GM21423 (cell line): ENCODE measurements at regions not wholly inside any gene's neighbourhood (a gene's known extent, or its start where the extent isn't known, plus 50 kb on each side); places are given as distances from the start of the nearest gene placed in this dataset.

Source experiments
- ATAC-seq: cut with Tn5 transposase; IDR thresholded peaks from one replicate; pipeline ENCODE4 v1.9.1; 2021; ENCODE audit warnings: mild to moderate bottlenecking, moderate library complexity; ENCODE audit not compliant: unreplicated experiment

DNA sequence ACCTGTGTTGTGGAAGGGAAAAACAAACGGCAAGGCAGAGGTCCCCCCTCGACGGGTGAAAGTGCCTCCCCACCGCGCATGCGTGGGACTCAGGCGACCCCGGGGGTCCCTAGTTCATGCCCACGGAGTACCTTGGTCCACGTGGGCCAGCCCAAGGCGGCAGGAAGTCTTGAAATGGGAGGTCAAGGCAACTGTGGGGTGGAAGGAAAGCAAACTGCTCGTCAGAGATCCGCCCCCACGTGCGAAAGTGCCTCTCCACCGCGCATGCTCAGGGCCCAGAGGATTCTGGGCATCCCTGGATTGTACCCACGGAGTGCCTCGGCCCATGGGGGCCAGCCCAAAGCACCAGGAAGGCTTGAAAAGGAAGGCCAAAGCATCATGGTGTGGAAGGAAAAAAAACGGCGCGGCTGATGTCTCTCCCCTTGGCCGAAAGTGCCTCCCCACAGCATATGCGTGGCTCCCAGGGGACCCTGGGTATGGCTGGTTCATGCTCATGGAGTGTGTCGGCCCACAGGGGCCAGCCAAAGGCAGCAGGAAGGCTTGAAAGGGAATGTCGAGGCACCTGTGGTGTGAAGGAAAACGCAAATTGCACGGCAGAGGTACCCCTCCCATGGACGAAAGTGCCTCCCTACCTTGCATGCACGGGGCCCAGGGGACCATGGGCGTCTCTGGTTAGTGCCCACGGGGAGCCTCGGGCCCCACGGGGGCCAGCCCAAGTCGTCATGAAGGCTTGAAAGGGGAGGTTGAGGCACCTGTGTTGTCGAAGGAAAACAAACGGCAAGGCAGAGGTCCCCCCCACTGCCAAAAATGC lies 369.7 kb downstream of the ALG10 start:
- ATAC-seq: no peak

DNA sequence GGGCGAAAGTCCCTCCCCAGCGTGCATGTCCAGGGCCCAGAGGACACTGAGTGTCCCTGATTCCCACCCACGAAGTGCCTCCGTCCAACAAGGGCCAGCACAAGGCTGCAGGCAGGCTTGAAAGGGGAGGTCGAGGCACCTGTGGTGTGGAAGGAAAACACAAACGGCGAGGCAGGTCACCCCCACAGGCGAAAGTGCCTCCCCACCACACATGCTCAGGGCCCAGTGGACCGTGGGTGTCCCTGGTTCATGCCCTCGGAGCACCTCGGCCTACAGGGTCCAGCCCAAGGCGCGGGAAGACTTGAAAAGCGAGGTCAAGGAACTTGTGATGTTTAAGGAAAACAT lies 370.4 kb downstream of the ALG10 start:
- ATAC-seq: no peak

DNA sequence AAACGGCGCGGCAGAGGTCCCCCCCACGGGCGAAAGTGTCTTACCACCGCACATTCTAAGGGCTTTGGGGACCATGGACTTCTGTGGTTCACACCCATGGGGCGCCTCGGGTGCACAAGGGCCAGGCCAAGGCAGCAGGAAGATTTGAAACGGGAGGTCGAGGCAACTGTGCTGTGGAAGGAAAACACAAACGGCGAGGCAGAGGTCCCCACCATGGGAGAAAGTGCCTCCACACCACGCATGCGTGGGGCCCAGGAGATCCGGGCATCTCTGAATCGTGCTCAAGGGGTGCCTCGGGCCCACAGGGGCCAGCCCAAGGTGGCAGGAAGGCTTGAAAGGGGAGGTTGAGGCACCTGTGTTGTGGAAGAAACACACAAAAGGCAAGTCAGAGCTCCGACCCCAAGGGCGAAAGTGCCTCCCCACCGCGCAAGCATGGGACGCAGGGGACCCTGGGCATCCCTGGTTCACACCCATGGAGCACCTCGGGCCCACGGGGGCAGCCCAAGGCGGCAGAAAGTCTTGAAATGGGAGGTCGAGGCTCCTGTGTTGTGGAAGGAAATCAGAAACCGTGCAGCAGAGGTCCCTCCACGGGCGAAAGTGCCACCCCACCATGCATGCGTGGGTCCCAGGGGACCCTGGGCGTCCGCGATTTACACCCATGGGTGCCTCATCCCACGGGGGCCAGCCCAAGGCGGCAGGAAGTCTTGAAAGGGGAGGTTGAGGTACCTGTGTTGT lies 371.0 kb downstream of the ALG10 start:
- ATAC-seq: no peak

DNA sequence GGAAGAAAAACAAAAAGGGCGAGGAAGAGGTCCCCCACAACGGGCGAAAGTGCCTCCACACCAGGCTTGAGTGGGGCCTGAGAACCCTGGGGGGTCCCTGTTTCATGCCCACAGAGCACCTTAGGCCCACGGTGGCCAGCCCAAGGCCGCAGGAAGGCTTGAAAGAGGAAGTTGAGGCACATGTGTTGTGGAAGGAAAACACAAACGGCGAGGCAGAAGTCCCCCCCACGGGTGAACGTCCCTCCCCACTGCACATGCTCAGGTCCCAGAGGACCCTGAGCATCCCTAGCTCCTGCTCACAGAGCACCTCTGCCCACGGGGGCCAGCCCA lies 371.5 kb downstream of the ALG10 start:
- ATAC-seq: no peak

DNA sequence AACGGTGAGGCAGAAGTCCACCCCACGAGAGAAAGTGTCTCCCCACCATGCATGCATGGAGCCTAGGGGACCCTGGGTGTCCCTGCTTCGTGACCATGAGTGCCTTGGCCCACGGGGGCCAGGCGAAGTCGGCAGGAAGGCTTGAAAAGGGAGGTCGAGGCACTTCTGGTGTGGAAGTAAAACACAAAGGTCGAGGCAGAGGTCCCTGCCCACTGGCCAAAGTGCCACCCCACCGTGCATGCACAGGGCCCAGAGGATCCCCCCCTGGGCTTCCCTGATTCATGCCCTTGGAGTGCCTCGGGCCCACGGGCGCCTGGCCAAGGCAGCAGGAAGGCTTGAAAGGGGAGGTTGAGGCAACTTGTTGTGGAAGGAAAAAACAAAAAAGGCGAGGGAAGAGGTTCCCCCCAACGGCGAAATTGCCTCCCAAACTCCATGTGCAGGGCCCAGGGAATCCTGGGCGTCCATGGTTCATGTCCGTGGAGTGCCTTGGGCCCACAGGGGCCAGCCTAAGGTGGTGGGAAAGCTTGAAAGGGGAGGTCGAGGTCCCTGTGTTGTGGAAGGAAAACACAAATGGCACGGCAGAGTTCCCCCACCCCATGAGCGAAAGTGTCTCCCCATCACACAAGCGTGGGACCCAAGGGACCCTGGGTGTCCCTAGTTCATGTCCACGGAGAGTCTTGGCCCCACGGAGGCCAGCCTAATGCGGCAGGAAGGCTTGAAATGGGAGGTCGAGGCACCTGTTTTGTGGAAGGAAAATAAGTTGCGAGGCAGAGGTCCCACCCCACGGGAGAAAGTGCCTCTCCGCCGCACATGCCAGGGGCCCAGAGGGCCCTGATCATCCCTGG lies 372.1 kb downstream of the ALG10 start:
- no peak for ATAC-seq

DNA sequence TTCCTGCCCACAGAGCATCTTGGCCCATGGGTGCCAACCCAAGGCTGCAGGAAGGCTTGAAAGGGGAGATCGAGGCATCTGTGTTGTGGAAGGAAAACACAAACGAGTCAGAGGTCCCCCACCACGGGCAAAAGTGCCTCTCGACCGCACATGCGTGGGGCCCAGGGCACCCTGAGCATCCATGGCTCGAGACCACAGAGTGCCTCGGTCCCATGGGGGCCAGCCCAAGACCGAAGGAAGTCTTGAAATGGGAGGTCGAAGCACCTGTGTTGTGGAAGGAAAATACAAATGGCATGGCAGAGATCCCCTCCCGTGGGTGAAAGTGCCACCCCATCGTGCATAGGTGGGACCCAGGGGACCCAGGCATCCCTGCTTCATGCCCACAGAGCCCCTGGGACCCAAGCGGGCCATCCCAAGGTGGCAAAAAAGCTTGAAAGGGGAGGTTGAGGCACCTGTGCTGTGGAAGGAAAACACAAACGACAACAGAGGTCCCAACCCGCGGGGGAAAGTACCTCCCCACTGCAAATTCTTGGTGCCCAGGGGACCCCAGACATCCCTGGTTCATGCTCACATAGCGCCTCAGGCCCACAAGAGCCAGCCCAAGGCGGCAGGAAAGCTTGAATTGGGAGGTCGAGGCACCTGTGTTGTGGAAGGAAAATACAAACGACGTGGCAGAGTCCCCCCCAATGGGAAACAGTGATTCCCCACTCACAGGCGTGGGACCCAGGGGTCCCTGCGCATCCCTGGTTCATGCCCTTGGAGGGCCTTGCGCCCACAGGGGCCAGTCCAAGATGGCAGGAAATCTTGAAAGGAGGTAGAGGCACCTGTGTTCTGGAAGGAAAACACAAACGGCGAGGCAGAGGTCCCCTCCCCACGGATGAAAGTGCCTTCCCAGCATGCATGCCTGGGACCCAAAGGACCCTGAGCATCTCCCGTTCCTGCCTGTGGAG lies 373.0 kb downstream of the ALG10 start:
- no peak for ATAC-seq

DNA sequence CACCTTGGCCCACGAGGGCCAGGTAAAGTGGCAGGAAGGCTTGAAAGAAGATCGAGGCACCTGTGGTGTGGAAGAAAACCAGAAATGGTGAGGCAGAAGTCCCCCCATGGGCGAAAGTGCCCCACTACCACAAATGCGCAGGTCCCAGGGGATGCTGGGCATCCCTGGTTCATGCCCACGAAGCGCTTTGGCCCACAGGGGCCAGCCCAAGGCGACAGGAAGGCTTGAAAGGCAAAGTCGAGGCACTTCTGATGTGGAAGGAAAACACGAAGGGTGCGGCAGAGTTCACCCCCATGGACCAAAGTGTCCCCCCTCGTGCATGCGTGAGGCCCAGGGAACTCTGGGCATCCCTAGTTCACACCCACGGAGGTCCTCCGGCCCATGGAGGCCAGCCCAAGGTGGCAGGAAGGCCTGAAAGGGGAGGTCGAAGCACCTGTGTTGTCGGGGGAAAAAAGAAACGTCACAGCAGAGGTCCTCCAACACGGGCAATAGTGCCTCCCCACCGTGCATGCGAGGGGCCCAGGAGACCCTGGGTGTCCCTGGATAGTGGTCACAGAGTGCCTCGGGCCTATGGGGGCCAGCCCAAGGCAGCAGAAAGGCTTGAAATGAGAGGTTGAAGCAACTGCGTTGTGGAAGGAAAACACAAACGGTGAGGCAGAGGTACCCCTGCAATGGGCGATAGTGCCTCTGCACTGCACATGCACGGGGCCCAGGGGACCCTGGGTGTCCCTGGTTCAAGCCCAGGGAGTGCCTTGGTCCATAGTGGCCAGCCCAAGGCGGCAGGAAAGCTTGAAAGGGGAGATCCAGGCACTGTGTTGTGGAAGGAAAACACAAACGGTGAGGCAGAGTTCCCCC lies 373.9 kb downstream of the ALG10 start:
- ATAC-seq: no peak

DNA sequence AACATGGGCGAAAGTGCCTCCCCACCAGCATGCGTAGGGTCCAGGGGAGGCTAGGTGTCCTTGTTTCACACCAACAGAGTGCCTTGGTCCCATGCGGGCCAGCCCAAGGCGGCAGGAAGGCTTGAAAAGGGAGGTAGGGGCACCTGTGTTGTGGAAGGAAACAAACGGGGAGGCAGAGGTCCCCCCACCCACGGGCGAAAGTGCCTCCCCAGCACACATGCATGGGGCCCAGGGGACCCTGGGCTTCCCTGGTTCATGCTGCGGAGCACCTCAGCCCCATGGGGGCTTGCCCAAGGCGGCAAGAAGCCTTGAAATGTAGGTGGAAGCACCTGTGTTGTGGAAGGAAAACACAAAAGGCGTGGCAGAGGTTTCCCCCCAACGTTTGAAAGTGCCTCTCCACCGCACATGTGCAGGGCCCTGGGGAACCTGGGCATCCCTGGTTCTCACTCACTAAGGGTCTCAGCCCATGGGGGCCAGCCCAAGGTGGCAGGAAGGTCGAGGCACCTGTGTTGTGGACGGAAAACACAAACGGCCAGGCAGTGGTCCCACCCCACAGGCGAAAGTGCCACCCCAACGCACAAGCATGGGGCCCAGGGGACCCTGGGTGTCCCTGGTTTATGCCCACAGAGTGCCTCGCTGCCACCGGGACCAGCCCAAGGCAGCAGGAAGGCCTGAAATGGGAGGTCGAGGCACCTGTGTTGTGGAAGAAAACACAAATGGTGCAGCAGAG lies 374.7 kb downstream of the ALG10 start:
- ATAC-seq: no peak

DNA sequence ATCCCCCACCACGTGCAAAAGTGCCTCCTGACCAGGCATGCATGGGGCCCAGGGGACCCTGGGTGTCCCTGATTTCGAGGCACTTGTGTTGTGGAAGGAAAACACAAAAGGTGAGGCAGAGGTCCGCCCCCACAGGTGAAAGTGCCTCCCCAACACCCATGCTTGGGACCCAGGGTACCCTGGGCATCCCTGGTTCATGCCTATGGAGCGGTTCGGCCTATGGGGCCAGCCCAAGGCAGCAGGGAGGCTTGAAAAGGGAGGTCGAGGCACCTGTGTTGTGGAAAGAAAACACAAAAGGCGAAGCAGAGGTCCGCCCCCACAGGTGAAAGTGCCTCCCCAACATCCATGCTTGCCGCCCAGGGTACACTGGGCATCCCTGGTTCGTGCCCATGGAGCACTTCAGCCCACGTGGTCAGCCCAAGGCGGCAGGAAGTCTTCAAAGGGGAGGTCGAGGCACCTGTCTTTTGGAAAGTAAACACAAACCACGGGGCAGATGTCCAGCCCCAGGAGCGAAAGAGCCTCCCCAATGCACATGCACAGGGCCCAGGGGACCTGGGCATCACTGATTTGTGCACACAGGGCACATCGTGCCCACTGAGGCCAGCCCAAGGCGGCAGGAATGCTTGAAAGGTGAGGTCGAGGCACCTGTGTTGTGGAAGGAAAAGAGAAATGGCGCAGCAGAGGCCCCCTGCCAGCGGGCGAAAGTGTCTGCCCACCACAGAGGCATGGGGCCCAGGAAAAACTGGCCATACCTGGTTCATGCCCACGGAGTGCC lies 375.5 kb downstream of the ALG10 start:
- ATAC-seq: no peak

DNA sequence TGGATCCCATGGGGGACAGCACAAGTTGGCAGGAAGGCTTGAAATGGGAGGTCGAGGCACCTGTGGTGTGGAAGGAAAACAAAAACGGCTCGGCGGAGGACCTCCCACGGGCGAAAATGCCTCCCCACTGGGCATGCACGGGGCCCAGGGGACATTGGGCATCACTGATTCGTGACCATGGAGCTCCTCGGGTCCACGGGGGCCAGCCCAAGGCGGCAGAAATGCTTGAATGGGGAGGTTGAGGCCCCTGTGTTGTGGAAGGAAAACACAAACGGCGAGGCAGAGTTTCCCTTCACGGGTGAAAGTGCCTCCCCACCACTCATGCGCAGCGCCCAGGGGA lies 376.0 kb downstream of the ALG10 start:
- ATAC-seq: no peak

DNA sequence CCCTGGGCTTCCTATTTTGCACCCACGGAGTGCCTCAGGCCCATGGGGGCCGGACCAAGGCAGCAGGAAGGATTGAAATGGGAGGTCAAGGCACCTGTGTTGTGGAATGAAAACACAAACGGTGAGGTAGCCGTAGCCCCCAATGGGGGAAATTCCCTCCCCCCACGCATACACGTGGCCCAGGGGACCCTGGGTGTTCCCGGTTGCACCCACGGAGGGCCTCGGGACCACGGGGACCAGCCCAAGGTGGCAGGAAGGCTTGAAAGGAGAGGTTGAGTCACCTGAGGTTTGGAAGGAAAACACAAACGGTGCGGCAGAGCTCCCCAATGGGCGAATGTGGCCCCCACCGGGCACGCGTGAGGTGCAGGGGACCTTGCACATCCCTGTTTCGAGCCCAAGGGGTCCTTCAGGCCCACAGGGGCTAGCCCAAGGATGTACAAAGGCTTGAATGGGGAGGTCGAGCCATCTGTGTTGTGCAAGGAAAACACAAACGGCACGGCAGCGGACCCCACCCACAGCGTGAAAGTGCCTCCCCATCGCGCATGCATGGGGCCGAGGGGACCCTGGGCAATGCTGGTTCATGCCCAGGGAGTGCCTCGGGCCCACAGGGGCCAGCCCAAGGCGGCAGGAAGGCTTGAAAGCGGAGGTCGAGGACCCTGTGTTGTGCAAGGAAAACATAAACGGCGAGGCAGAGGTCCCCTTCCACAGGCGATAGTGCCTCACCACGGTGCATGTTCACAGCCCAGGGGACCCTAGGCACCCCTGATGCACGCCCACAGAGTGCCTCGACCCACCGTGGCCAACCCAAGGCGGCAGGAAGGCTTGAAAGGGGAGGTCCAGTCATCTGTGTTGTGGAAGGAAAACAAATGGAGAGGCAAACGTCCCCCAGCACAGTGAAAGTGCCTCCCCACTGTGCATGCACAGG lies 376.7 kb downstream of the ALG10 start:
- ATAC-seq: no peak

DNA sequence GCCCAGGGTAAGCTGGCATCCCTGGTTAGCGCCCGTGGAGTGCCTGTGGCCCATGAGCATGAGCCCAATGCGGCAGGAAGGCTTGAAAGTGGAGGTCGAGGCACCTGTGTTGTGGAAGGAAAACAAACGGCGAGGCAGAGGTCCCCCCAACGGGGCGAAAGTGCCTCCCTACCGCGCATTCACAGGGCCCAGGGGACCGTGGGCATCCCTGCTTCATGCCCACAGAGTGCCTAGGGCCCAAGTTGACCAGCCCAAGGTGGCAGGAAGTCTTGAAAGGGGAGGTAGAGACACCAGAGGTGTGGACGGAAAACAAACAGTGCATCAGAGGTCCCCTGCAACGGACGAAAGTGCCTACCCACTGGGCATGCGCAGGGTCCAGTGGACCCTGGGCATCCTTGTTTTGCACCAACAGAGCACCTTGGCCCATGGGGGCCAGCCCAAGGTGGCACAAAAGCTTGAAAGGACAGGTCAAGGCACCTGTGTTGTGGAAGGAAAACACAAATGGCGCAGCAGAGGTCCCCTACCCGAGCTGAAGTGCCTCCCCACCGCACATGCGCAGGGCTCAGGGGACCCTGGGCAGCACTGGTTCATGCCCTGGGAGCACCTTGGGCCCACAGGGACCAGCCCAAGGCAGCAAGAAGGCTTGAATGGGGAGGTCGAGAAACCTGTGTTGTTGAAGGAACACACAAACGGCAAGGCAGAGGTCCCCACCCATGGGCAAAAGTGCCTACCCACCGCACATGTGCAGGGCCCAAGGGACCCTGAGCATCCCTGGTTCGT lies 377.5 kb downstream of the ALG10 start:
- no peak for ATAC-seq

DNA sequence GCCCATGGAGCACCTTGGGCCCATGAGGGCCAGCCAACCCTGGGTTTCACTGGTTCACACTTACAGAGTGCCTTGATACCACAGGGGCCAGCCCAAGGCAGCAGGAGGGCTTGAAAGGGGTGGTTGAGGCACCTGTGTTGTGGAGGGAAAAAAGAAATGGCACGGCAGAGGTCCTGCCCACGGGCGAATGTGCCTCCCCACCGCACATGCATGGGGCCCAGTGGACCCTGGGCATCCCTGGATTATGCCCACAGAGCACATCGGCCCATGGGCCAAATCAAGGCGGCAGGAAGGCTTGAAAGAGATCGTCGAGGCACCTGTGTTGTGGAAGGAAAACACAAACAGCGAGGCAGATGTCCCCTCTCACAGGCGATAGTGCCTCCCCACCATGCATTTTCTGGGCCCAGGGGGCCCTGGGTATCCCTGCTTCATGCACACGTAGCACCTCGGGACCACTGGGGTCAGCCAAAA lies 378.1 kb downstream of the ALG10 start:
- no peak for ATAC-seq

DNA sequence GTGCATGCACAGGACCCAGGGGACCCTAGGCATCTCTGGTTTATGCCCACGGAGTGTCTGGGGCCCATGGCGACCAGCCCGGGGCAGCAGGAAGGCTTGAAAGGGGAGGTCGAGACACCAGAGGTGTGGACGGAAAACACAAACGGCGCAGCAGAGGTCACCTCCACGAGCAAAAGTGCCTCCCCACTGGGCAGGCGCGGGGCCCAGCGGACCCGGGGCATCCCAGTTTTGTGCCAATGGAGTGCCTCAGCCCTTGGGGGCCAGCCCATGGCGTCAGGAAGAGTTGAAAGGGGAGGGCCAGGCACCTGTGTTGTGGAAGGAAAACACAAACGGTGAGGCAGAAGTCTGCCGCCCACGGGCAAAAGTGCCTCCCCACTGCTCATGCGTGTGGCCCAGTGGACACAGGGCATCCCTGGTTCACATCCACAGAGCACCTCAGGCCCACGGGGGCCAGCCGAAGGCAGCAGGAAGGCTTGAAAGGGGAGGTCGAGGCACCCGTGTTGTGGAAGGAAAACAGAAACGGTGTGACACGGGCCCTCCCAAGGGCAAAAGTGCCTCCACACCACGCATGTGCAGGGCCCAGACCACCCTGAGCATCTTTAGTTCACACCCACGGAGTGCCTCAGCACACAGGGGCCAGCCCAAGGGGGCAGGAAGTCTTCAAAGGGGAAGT lies 378.8 kb downstream of the ALG10 start:
- no peak for ATAC-seq

DNA sequence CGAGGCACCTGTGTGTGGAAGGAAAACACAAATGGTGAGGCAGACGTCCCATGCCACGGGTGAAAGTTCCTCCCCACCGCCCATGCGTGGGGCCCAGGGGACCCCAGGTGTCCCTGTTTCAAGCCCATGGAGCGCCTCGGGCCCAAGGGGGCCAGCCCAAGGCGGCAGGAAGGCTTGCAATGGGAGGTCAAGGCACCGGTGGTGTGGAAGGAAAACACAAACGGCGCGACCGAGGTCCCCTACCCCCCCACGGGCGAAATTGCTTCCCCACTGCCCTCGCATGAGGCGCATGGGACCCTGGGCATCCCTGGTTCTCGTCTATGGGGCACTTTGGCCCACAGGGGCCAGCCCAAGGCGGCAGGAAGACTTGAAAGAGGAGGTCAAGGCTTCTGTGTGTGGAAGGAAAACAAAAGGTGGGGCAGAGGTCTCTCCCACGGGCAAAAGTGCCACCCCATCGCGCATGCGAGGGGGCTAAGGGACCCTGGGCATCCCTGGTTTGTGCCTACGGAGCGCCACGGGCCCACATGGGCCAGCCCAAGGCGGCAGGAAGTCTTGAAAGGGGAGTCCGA lies 379.4 kb downstream of the ALG10 start:
- no peak for ATAC-seq
